HAP-1 (cell line): ENCODE measurements at regions not wholly inside any gene's neighbourhood (a gene's known extent, or its start where the extent isn't known, plus 50 kb on each side); places are given as distances from the start of the nearest gene placed in this dataset.

Experiments used
- DNase-seq, 2 experiments: peaks; one replicate each; pipeline ENCODE4 v3.0.0-alpha.2; 2016 to 2020; ENCODE audit warnings: low spot score in 2 of 2
- H3K27me3 ChIP-seq: fragments of 250-450 bp; sonication (Bioruptor Pico); 2 replicates; pipeline ENCODE4 v1.5.1; 2020; ENCODE audit warnings: low read depth, mild to moderate bottlenecking, moderate library complexity
- H3K36me3 ChIP-seq: fragments of 250-450 bp; sonication (Bioruptor Pico); replicated peaks from 2 replicates; pipeline ENCODE4 v1.5.1; 2020; ENCODE audit warnings: mild to moderate bottlenecking
- H3K4me1 ChIP-seq: fragments of 250-450 bp; sonication (Bioruptor Pico); 2 replicates; pipeline ENCODE4 v1.5.1; 2020; ENCODE audit warnings: mild to moderate bottlenecking
- H3K4me3 ChIP-seq: fragments of 250-450 bp; sonication (Bioruptor Pico); 2 replicates; pipeline ENCODE4 v1.5.1; 2020; ENCODE audit warnings: mild to moderate bottlenecking, moderate library complexity
- H3K9me3 ChIP-seq: fragments of 250-450 bp; sonication (Bioruptor Pico); 2 replicates; pipeline ENCODE4 v1.5.1; 2020; ENCODE audit warnings: mild to moderate bottlenecking, moderate library complexity
- in situ Hi-C: fragments of 300-500 bp; cut with MboI; formaldehyde crosslinking; loops from 3 replicates; pipeline ENCODE4 v1.14.3; 2020; ENCODE audit warnings: low sequenced_read_pairs, inconsistent platforms, mixed read lengths

GRCh38 chr5:68352166-68352565 lies 136.6 kb downstream of the PIK3R1 start:
- in situ Hi-C loops, result no loop called here
- Histone ChIP-seq H3K9me3 (no peaks in the 10 kb centered on the region), H3K4me1 (no peaks in the 10 kb centered on the region), H3K27me3 (no peaks in the 10 kb centered on the region), H3K4me3 (no peak overlapping the region), H3K36me3 (no peaks in the 10 kb centered on the region)
- DNase-seq, result no peak

- in situ Hi-C loops, result no loop called here
- Histone ChIP-seq H3K4me3 (no peak overlapping the region), H3K9me3 (no peaks in the 10 kb centered on the region), H3K36me3 (no peaks in the 10 kb centered on the region), H3K4me1 (no peaks in the 10 kb centered on the region), H3K27me3 (no peaks in the 10 kb centered on the region)
- DNase-seq, result no peak
Observed at GRCh38 chr5:68353605-68354004, 138.0 kb downstream of the PIK3R1 start.

- Histone ChIP-seq H3K27me3 (no peaks in the 10 kb centered on the region), H3K4me3 (no peak overlapping the region), H3K9me3 (no peaks in the 10 kb centered on the region), H3K36me3 (no peaks in the 10 kb centered on the region), H3K4me1 (no peaks in the 10 kb centered on the region)
- DNase-seq, result no peak
- in situ Hi-C loops, result no loop called here
Observed at GRCh38 chr5:68354315-68354714, 138.8 kb downstream of the PIK3R1 start.

- Histone ChIP-seq H3K36me3 (no peaks in the 10 kb centered on the region), H3K27me3 (no peaks in the 10 kb centered on the region), H3K4me1 (no peaks in the 10 kb centered on the region), H3K9me3 (no peaks in the 10 kb centered on the region), H3K4me3 (no peak overlapping the region)
- in situ Hi-C loops, result no loop called here
- DNase-seq, result no peak
Observed at GRCh38 chr5:68356216-68356615, 140.7 kb downstream of the PIK3R1 start.

- no peaks in the 10 kb centered on the region for H3K27me3 ChIP-seq
- no peak overlapping the region for H3K4me3 ChIP-seq
- H3K36me3 ChIP-seq, result no peaks in the 10 kb centered on the region
- H3K4me1 ChIP-seq, result no peaks in the 10 kb centered on the region
- in situ Hi-C loops, result no loop called here
- DNase-seq, result no peak
- H3K9me3 ChIP-seq, result no peaks in the 10 kb centered on the region
Observed at GRCh38 chr5:68356623-68357022, 141.1 kb downstream of the PIK3R1 start.

GRCh38 chr5:68359699-68360098 lies 144.1 kb downstream of the PIK3R1 start:
- no peaks in the 10 kb centered on the region for H3K4me1 ChIP-seq
- DNase-seq, result no peak
- H3K4me3 ChIP-seq, result no peak overlapping the region
- no peaks in the 10 kb centered on the region for H3K36me3 ChIP-seq
- in situ Hi-C loops, result no loop called here
- H3K9me3 ChIP-seq, result no peaks in the 10 kb centered on the region
- no peaks in the 10 kb centered on the region for H3K27me3 ChIP-seq

GRCh38 chr5:68362331-68362730 lies 146.8 kb downstream of the PIK3R1 start:
- no peaks in the 10 kb centered on the region for H3K9me3 ChIP-seq
- no peak for DNase-seq
- H3K27me3 ChIP-seq, result no peaks in the 10 kb centered on the region
- H3K4me1 ChIP-seq, result no peaks in the 10 kb centered on the region
- in situ Hi-C loops, result no loop called here
- no peaks in the 10 kb centered on the region for H3K36me3 ChIP-seq
- H3K4me3 ChIP-seq, result no peak overlapping the region

- Histone ChIP-seq H3K4me1 (no peaks in the 10 kb centered on the region), H3K4me3 (no peak overlapping the region), H3K27me3 (no peaks in the 10 kb centered on the region), H3K36me3 (no peaks in the 10 kb centered on the region), H3K9me3 (no peaks in the 10 kb centered on the region)
- in situ Hi-C loops, result no loop called here
- DNase-seq, result no peak
Observed at GRCh38 chr5:68365889-68366288, 150.3 kb downstream of the PIK3R1 start.

GRCh38 chr5:68367287-68367686 lies 151.7 kb downstream of the PIK3R1 start:
- Histone ChIP-seq H3K27me3 (no peaks in the 10 kb centered on the region), H3K9me3 (no peaks in the 10 kb centered on the region), H3K36me3 (no peaks in the 10 kb centered on the region), H3K4me3 (no peak overlapping the region), H3K4me1 (no peaks in the 10 kb centered on the region)
- DNase-seq, result no peak
- in situ Hi-C loops, result no loop called here

GRCh38 chr5:68367717-68368116 lies 152.2 kb downstream of the PIK3R1 start:
- no peaks in the 10 kb centered on the region for H3K27me3 ChIP-seq
- in situ Hi-C loops, result no loop called here
- DNase-seq, result no peak

GRCh38 chr5:68368311-68369022 lies 152.9 kb downstream of the PIK3R1 start:
- no peak for DNase-seq
- no peaks in the 10 kb centered on the region for H3K36me3 ChIP-seq

More at GRCh38 chr5:68367717-68368116, 152.2 kb downstream of the PIK3R1 start:
- H3K4me3 ChIP-seq, result no peak overlapping the region
- H3K4me1 ChIP-seq, result no peaks in the 10 kb centered on the region
- no peaks in the 10 kb centered on the region for H3K9me3 ChIP-seq
- no peaks in the 10 kb centered on the region for H3K36me3 ChIP-seq

GRCh38 chr5:68369023-68369359 lies 153.4 kb downstream of the PIK3R1 start:
- H3K9me3 ChIP-seq, result no peaks in the 10 kb centered on the region
- H3K27me3 ChIP-seq, result no peaks in the 10 kb centered on the region
- in situ Hi-C loops, result no loop called here
- no peak for DNase-seq
- no peaks in the 10 kb centered on the region for H3K36me3 ChIP-seq
- no peaks in the 10 kb centered on the region for H3K4me1 ChIP-seq
- no peak overlapping the region for H3K4me3 ChIP-seq

More at GRCh38 chr5:68368311-68369022, 152.9 kb downstream of the PIK3R1 start:
- H3K9me3 ChIP-seq, result no peaks in the 10 kb centered on the region
- no peak overlapping the region for H3K4me3 ChIP-seq
- H3K4me1 ChIP-seq, result no peaks in the 10 kb centered on the region
- in situ Hi-C loops, result no loop called here
- no peaks in the 10 kb centered on the region for H3K27me3 ChIP-seq

- Histone ChIP-seq H3K36me3 (no peaks in the 10 kb centered on the region), H3K27me3 (no peaks in the 10 kb centered on the region), H3K4me3 (no peak overlapping the region), H3K9me3 (no peaks in the 10 kb centered on the region), H3K4me1 (no peaks in the 10 kb centered on the region)
- DNase-seq, result no peak
- in situ Hi-C loops, result no loop called here
Observed at GRCh38 chr5:68369457-68370125, 154.0 kb downstream of the PIK3R1 start.

- Histone ChIP-seq H3K27me3 (no peaks in the 10 kb centered on the region), H3K36me3 (no peaks in the 10 kb centered on the region), H3K4me1 (no peaks in the 10 kb centered on the region), H3K9me3 (no peaks in the 10 kb centered on the region), H3K4me3 (no peak overlapping the region)
- no peak for DNase-seq
- in situ Hi-C loops, result no loop called here
Observed at GRCh38 chr5:68370196-68370595, 154.6 kb downstream of the PIK3R1 start.
